HG03457 (cell line): ENCODE measurements at regions not wholly inside any gene's neighbourhood (a gene's known extent, or its start where the extent isn't known, plus 50 kb on each side); places are given as distances from the start of the nearest gene placed in this dataset.
"Not testable (repeated sequence)": the region's sequence is repeated elsewhere in the genome, so short reads cannot be mapped to it uniquely, and the experiment has no call there.

Experiments used
- ATAC-seq: cut with Tn5 transposase; IDR thresholded peaks from one replicate; pipeline ENCODE4 v1.9.1; 2021; ENCODE audit warnings: moderate number of reproducible peaks; ENCODE audit not compliant: unreplicated experiment

- ATAC-seq = no peak
Measured at GRCh38 chr19:28578786-28579505, 634.0 kb downstream of the UQCRFS1 start.

- ATAC-seq = no peak
Measured at GRCh38 chr19:28578208-28578607, 634.7 kb downstream of the UQCRFS1 start.

DNA sequence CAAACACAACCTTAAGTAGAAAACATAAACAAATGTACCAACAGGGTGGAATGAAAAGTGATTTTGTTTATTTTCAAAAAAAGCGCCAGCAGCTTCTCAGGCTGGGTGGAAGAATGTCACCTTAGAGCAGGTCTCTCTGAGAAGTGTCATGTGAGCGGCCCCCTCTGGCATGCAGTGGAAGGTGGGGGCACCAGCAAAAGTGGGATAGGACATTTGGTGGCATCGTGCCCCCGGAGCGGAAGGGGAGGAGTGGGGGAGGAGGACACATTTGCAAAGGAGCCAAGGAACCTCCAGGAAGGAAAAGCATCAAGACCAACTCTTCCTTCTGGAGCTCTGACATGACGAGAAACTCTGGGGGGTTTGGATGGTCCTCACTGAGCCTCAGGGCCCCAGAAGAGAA is 635.3 kb downstream of the UQCRFS1 start:
- no peak for ATAC-seq

GRCh38 chr19:28577233-28577632 is 635.7 kb downstream of the UQCRFS1 start:
- ATAC-seq = no peak

DNA sequence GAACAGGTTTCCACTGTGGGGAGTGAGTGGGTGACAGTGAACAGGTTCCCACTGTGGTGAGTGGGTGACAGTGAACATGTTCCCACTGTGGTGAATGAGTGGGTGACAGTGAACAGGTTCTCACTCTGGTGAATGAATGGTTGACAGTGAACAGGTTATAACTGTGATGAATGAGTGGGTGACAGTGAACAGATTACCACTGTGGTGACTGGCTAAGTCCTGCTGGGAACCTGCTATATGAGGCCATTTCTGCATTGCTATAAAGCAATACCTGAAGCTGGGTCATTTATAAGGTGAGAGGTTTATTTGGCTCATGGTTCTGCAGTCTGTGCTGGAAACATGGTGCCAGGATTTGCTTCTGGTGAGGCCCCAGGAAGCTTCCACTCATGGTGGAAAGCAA is 637.1 kb downstream of the UQCRFS1 start:
- no peak for ATAC-seq

DNA sequence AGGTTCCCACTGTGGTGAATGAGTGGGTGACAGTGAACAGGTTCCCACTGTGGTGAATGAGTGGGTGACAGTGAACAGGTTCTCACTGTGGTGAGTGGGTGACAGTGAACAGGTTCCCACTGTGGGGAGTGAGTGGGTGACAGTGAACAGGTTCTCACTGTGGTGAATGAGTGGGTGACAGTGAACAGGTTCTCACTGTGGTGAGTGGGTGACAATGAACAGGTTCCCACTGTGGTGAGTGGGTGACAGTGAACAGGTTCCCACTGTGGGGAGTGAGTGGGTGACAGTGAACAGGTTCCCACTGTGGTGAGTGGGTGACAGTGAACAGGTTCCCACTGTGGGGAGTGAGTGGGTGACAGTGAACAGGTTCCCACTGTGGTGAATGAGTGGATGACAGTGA is 637.6 kb downstream of the UQCRFS1 start:
- ATAC-seq = not testable (repeated sequence)

- ATAC-seq = no peak
Measured at GRCh38 chr19:28574212-28574611, 638.7 kb downstream of the UQCRFS1 start.

GRCh38 chr19:28569132-28570131 is 643.5 kb downstream of the UQCRFS1 start:
- ATAC-seq = no peak

DNA sequence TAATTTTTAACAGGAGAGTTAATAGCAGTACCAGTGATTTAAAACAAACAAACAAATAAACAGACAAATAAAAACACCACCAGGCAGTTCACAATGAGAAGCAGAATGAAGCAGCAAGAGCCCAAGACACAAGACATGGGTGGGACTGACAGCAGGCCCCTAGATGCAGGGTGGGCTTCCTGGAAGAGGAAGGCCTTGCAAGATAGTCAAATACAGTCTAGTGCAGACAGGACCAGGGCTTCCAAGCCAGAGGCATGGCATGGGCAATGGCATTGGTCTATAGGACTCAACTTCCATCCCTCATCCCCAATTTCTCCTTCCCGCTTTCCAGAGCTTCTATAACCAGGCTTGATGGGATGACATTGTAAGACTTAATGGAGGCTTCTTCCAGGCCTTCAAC is 645.1 kb downstream of the UQCRFS1 start:
- no peak for ATAC-seq

GRCh38 chr19:28563964-28564921 is 648.7 kb downstream of the UQCRFS1 start:
- no peak for ATAC-seq

DNA sequence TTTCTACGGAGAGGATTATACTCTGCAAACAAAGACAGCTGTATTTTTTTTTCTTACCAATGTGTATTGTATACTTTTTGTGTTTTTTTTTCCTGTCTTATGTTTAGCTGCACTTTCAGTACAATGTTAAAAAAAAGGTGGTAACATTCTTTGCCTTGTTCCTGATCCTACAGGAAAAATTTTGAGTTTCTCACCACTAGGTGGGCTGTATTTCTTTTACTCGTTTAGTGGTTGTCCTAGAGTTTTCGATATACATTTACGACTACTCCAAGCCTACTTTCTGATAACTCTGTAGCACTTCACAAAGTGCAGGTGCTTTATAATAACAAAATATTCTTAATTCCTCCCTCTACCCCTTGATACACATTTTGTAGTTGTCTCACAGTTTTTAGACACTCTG is 652.2 kb downstream of the UQCRFS1 start:
- no peak for ATAC-seq

- ATAC-seq = no peak
Measured at GRCh38 chr19:28558783-28559182, 654.2 kb downstream of the UQCRFS1 start.

DNA sequence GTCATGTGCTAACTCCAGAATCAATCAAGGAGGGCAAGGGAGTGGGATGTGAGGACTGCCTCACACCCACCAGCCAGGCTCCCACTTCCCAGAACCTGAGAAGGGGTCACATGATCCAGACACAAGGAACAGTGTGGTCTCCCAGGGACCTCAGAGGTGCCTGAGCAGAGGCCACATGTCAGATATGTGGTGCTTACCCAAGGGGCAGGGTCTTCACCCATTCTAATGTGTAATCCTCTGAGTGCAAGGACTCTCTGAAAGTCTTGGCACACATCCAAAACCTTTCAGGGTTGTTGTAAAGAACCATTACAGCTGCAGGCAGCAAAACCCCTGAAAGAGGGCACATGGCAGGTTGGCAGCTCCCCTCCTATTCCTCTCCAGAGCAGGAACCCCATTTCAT is 656.6 kb downstream of the UQCRFS1 start:
- ATAC-seq = no peak

- ATAC-seq = no peak
Measured at GRCh38 chr19:28555317-28555716, 657.6 kb downstream of the UQCRFS1 start.

GRCh38 chr19:28554321-28555091 is 658.4 kb downstream of the UQCRFS1 start:
- ATAC-seq = no peak

DNA sequence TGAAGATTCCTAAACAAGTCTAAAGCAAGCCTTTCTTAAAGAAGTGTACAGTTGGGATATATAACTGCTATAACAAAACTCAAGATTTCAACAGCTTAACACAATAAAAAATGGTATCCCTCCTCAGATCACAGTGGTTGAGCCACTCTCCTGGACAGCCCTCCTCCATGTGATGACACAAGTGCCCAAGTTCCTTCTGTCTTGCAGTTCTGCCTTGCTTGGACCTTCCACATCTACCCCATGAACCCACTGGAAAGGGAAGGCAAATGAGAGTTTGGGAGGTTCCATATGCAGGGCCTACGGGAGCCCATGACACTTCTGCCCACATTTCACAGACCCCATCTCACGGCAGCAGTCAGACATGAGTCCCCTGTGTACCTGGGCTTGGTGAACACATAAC is 659.2 kb downstream of the UQCRFS1 start:
- no peak for ATAC-seq

DNA sequence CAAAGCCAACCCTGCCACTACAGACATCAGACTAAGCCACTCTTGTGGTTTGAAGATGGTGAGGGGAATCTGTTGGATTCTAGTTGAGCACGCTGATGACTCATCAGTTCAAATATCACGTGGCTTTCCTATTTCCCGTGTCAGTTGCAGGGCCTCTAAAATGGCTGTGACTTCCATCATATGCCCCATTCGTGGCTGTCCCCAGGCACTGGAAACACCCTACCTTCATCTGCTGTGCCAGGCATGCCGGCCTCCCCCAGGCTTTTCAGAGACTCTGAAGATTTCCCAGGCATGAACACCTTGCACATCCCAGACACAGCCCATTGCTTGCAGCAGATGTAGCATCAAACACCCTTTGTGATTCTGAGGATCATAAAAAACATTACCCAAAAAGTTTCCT is 659.9 kb downstream of the UQCRFS1 start:
- no peak for ATAC-seq

DNA sequence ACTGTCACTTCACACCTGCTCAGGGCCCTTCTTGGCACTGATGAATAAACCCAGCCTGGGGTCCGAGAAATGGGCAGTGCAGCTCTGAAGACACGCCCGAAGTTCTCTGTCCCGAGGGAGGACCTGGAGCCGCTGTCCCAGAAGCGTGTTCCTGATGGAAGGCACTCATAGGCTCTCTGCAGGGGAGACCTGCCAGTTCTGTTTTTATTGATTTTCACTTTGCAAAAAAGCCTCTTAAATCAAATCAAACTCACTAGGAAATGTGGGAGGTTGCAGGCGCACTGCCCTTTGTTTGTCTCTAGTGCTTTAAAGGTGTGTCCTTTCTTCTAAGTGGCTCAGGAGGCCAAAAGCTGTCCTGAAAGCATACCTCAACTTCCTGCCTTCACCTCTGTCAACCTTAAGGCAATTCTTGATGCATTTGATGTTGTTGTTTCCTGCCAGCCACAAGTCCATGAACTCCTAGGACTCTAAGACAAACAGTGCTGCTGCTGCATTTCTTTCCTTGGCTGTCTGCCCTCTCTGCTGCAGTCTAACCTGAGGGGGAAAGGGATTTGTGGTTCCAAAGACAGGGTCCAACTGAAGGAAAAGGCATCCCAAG is 663.2 kb downstream of the UQCRFS1 start:
- no peak for ATAC-seq

GRCh38 chr19:28546148-28546685 is 666.7 kb downstream of the UQCRFS1 start:
- ATAC-seq = no peak
